ENCODE measurements at regions not wholly inside any gene's neighbourhood (a gene's known extent, or its start where the extent isn't known, plus 50 kb on each side); places are given as distances from the start of the nearest gene placed in this dataset.

- TF ChIP-seq CTCF (conservative IDR thresholded peaks at IDR 0.05; ENCODE audit: low read depth, low read length) = no peak
- no peak for TF ChIP-seq EZH2phosphoT487 (IDR thresholded peaks at IDR 0.05; ENCODE audit: borderline replicate concordance, low read length)
- no peak for TF ChIP-seq EZH2 (IDR thresholded peaks at IDR 0.05; ENCODE audit: low read length, unreplicated experiment)
These were observed 71.9 kb downstream of the FOXL3 start for GRCh38 chr7:361680-362401.

GRCh38 chr7:362402-363096 is 72.6 kb downstream of the FOXL3 start:
- Histone ChIP-seq H3K9me2 (replicated peaks; ENCODE audit: low read length) (no peaks in the 10 kb centered on the region), H3K27me3 (ENCODE audit: low read length) (no peaks in the 10 kb centered on the region), H3K9ac (ENCODE audit: low read length) (no peak overlapping the region), H3K36me3 (ENCODE audit: low read depth, low read length) (no peaks in the 10 kb centered on the region), H3F3A (ENCODE audit: low read length, unreplicated experiment) (no peaks in the 10 kb centered on the region), H4K20me1 (ENCODE audit: low read length) (no peaks in the 10 kb centered on the region), H3K4me1 (ENCODE audit: insufficient read depth, low read length) (no peaks in the 10 kb centered on the region; the same call in 1 of the 2 replicates), H2AFZ (ENCODE audit: low read length) (peak overlapping the region; percentile 75), H3K9me3 (ENCODE audit: low read length) (no peaks in the 10 kb centered on the region), H3K79me2 (ENCODE audit: low read length) (no peaks in the 10 kb centered on the region), H3K4me2 (ENCODE audit: low read length) (peak overlapping the region; percentile 76), H3K4me3 (ENCODE audit: low read length) (peak overlapping the region; percentile 45), H3K27ac (ENCODE audit: low read length) (no peak overlapping the region)
- CTCF ChIA-PET = interaction anchor here (0.6 to 1.4 kb wide), 3 partner anchors 29 to 282 kb away, joined by 3 to 7 read pairs (median 4); no protein-coding TSS in a partner anchor
- peak; percentile 12 for DNase-seq
- TF ChIP-seq EZH2 (IDR thresholded peaks at IDR 0.05; ENCODE audit: low read length, unreplicated experiment) = no peak
- no peak for TF ChIP-seq CTCF (conservative IDR thresholded peaks at IDR 0.05; ENCODE audit: low read depth, low read length)
- TF ChIP-seq EZH2phosphoT487 (IDR thresholded peaks at IDR 0.05; ENCODE audit: borderline replicate concordance, low read length) = no peak
- intact Hi-C loops (cut with micrococcal nuclease) = no loop called here
- POLR2A ChIA-PET (ENCODE audit: unreplicated experiment) = interaction anchor here (0.8 kb wide), 1 partner anchor 9 kb away, joined by 5 read pairs; no protein-coding TSS in a partner anchor
- TSS peak; percentile 61 for BruUV-seq (replicated peaks)
- peak; percentile 66 for ATAC-seq

More at GRCh38 chr7:361680-362401, 71.9 kb downstream of the FOXL3 start:
- POLR2A ChIA-PET (ENCODE audit: unreplicated experiment) = interaction anchor here (0.8 kb wide), 1 partner anchor 10 kb away, joined by 5 read pairs; no protein-coding TSS in a partner anchor
- Histone ChIP-seq H4K20me1 (ENCODE audit: low read length) (no peaks in the 10 kb centered on the region), H3K36me3 (ENCODE audit: low read depth, low read length) (no peaks in the 10 kb centered on the region), H3K27me3 (ENCODE audit: low read length) (no peaks in the 10 kb centered on the region), H2AFZ (ENCODE audit: low read length) (peak overlapping the region; percentile 75), H3K9me3 (ENCODE audit: low read length) (no peaks in the 10 kb centered on the region), H3K4me2 (ENCODE audit: low read length) (peak overlapping the region; percentile 76), H3K4me1 (ENCODE audit: insufficient read depth, low read length) (no peaks in the 10 kb centered on the region; the same call in 1 of the 2 replicates), H3K9me2 (replicated peaks; ENCODE audit: low read length) (no peaks in the 10 kb centered on the region), H3K4me3 (ENCODE audit: low read length) (peak overlapping the region; percentile 45), H3K27ac (ENCODE audit: low read length) (no peak overlapping the region), H3K79me2 (ENCODE audit: low read length) (no peaks in the 10 kb centered on the region), H3K9ac (ENCODE audit: low read length) (no peak overlapping the region), H3F3A (ENCODE audit: low read length, unreplicated experiment) (no peaks in the 10 kb centered on the region)
- DNase-seq = no peak
- TSS peak; percentile 86 for BruUV-seq (replicated peaks)
- ATAC-seq = peak; percentile 59
- intact Hi-C loops (cut with micrococcal nuclease) = no loop called here
- CTCF ChIA-PET = interaction anchor here (0.6 to 1.4 kb wide), 3 partner anchors 29 to 281 kb away, joined by 3 to 7 read pairs (median 4); no protein-coding TSS in a partner anchor
